ENCODE measurements at regions not wholly inside any gene's neighbourhood (a gene's known extent, or its start where the extent isn't known, plus 50 kb on each side); places are given as distances from the start of the nearest gene placed in this dataset.
"Not testable (repeated sequence)": the region's sequence is repeated elsewhere in the genome, so short reads cannot be mapped to it uniquely, and the experiment has no call there.

- Histone ChIP-seq H3K27me3 (no peaks in the 10 kb centered on the region), H3K27ac (no peak overlapping the region), H3K4me3 (no peak overlapping the region), H3K9me3 (no peaks in the 10 kb centered on the region), H3K36me3 (no peaks in the 10 kb centered on the region), H3K4me1 (no peaks in the 10 kb centered on the region)
- no peak for TF ChIP-seq CTCF (IDR thresholded peaks at IDR 0.05)
- no peak for DNase-seq
- intact Hi-C loops (cut with DNase I; ENCODE audit: low total_unique reads): no loop called here
These were observed 60.3 kb upstream of the LYZL1 start for GRCh38 chr10:29228562-29228961.

- no peak for DNase-seq
- no peaks in the 10 kb centered on the region for H3K9me3 ChIP-seq
- H3K4me1 ChIP-seq: no peaks in the 10 kb centered on the region
- no peaks in the 10 kb centered on the region for H3K36me3 ChIP-seq
- no peak overlapping the region for H3K27ac ChIP-seq
- intact Hi-C loops (cut with DNase I; ENCODE audit: low total_unique reads): no loop called here
- H3K4me3 ChIP-seq: no peak overlapping the region
- H3K27me3 ChIP-seq: no peaks in the 10 kb centered on the region
- TF ChIP-seq CTCF (IDR thresholded peaks at IDR 0.05): no peak
These were observed 59.6 kb upstream of the LYZL1 start for GRCh38 chr10:29229258-29229705.

GRCh38 chr10:29236910-29237309 is 52.0 kb upstream of the LYZL1 start:
- H3K4me1 ChIP-seq; H3K27me3 ChIP-seq; H3K4me3 ChIP-seq; intact Hi-C loops (cut with DNase I; ENCODE audit: low total_unique reads); H3K36me3 ChIP-seq; DNase-seq; H3K27ac ChIP-seq; H3K9me3 ChIP-seq: not testable (repeated sequence)

GRCh38 chr10:29237786-29238185 is 51.1 kb upstream of the LYZL1 start:
- H3K27ac ChIP-seq: no peak overlapping the region
- no peaks in the 10 kb centered on the region for H3K9me3 ChIP-seq
- no peak for DNase-seq
- TF ChIP-seq CTCF (IDR thresholded peaks at IDR 0.05): no peak
- no peak overlapping the region for H3K4me3 ChIP-seq
- H3K27me3 ChIP-seq: no peaks in the 10 kb centered on the region
- intact Hi-C loops (cut with DNase I; ENCODE audit: low total_unique reads): no loop called here
- H3K4me1 ChIP-seq: no peaks in the 10 kb centered on the region
- no peaks in the 10 kb centered on the region for H3K36me3 ChIP-seq

GRCh38 chr10:29238523-29239135 is 50.2 kb upstream of the LYZL1 start:
- no peaks in the 10 kb centered on the region for H3K4me1 ChIP-seq
- intact Hi-C loops (cut with DNase I; ENCODE audit: low total_unique reads): no loop called here
- H3K4me3 ChIP-seq: no peak overlapping the region
- no peak for DNase-seq
- no peaks in the 10 kb centered on the region for H3K27me3 ChIP-seq
- no peak overlapping the region for H3K27ac ChIP-seq
- H3K36me3 ChIP-seq: no peaks in the 10 kb centered on the region
- no peak for TF ChIP-seq CTCF (IDR thresholded peaks at IDR 0.05)
- H3K9me3 ChIP-seq: no peaks in the 10 kb centered on the region
